SK-N-SH (cell line): ENCODE measurements at regions not wholly inside any gene's neighbourhood (a gene's known extent, or its start where the extent isn't known, plus 50 kb on each side); places are given as distances from the start of the nearest gene placed in this dataset.

Source experiments
- CTCF ChIP-seq: fragments of 200-600 bp; sonication (generic); IDR thresholded peaks from 2 replicates; pipeline ENCODE4 v1.6.1; 2017; ENCODE audit warnings: antibody characterized with exemption, mild to moderate bottlenecking, moderate library complexity
- EP300 ChIP-seq, 2 experiments: IDR thresholded peaks; 2 replicates each; pipeline versions ENCODE4 v1.4.0 to v1.6.1; 2012; ENCODE audit warnings: borderline replicate concordance in 1 of 2, low read depth in 1 of 2, low read length in 1 of 2
- FOXM1 ChIP-seq: IDR thresholded peaks from 2 replicates; pipeline ENCODE4 v1.4.0; 2012; ENCODE audit warnings: low read depth, mild to moderate bottlenecking
- MAX ChIP-seq: IDR thresholded peaks from 2 replicates; pipeline ENCODE4 v1.4.0; 2012; ENCODE audit warnings: low read depth
- MEF2A ChIP-seq: IDR thresholded peaks from 2 replicates; pipeline ENCODE4 v1.4.0; 2012; ENCODE audit warnings: low read depth, borderline replicate concordance
- NFIC ChIP-seq: IDR thresholded peaks from 2 replicates; pipeline ENCODE4 v1.4.0; 2012; ENCODE audit warnings: borderline replicate concordance
- RAD21 ChIP-seq: IDR thresholded peaks from 2 replicates; pipeline ENCODE4 v1.6.1; 2012; ENCODE audit warnings: mild to moderate bottlenecking, low read length
- REST ChIP-seq: IDR thresholded peaks from 2 replicates; pipeline ENCODE4 v1.6.1; 2012; ENCODE audit warnings: mild to moderate bottlenecking, low read depth, low read length, moderate library complexity
- SIN3A ChIP-seq: IDR thresholded peaks from 2 replicates; pipeline ENCODE4 v1.6.1; 2012; ENCODE audit warnings: low read depth, mild to moderate bottlenecking, low read length, moderate library complexity, borderline replicate concordance
- TAF1 ChIP-seq: IDR thresholded peaks from 2 replicates; pipeline ENCODE4 v1.6.1; 2012; ENCODE audit warnings: low read depth, mild to moderate bottlenecking, low read length, moderate library complexity, borderline replicate concordance

- TF ChIP-seq CTCF = no peak
- TF ChIP-seq MEF2A = no peak
- TF ChIP-seq REST = no peak
- TF ChIP-seq EP300 (IDR thresholded peaks at IDR 0.05; ENCODE audit: borderline replicate concordance in 1 of 2, low read depth in 1 of 2, low read length in 1 of 2) = no peak
- TF ChIP-seq RAD21 = no peak
- TF ChIP-seq MAX = no peak
- no peak for TF ChIP-seq FOXM1
- no peak for TF ChIP-seq TAF1
- no peak for TF ChIP-seq SIN3A
- no peak for TF ChIP-seq NFIC
These were observed 56.0 kb upstream of the SNRPN start for GRCh38 chr15:24898715-24899272.
